ENCODE measurements at regions not wholly inside any gene's neighbourhood (a gene's known extent, or its start where the extent isn't known, plus 50 kb on each side); places are given as distances from the start of the nearest gene placed in this dataset.

GRCh38 chrX:45760187-45760742, 559.6 kb upstream of the DIPK2B start:
- TF ChIP-seq CTCF (IDR thresholded peaks at IDR 0.05; ENCODE audit: insufficient read depth, low read length, poor library complexity, severe bottlenecking) = no peak
- Histone ChIP-seq H3K27me3 (ENCODE audit: control insufficient read depth, insufficient read depth, low read length) (no peaks in the 10 kb centered on the region), H3K4me3 (ENCODE audit: low read depth, low read length) (no peak overlapping the region), H3K36me3 (ENCODE audit: control insufficient read depth, insufficient read depth, low read length) (no peaks in the 10 kb centered on the region)
- no peak for DNase-seq (ENCODE audit: low read depth)

GRCh38 chrX:45758738-45759397, 558.2 kb upstream of the DIPK2B start:
- TF ChIP-seq CTCF (IDR thresholded peaks at IDR 0.05; ENCODE audit: insufficient read depth, low read length, poor library complexity, severe bottlenecking) = no peak
- no peak overlapping the region for H3K4me3 ChIP-seq (ENCODE audit: low read depth, low read length)
- no peaks in the 10 kb centered on the region for H3K36me3 ChIP-seq (ENCODE audit: control insufficient read depth, insufficient read depth, low read length)
- no peaks in the 10 kb centered on the region for H3K27me3 ChIP-seq (ENCODE audit: control insufficient read depth, insufficient read depth, low read length)
- no peak for DNase-seq (ENCODE audit: low read depth)

DNA sequence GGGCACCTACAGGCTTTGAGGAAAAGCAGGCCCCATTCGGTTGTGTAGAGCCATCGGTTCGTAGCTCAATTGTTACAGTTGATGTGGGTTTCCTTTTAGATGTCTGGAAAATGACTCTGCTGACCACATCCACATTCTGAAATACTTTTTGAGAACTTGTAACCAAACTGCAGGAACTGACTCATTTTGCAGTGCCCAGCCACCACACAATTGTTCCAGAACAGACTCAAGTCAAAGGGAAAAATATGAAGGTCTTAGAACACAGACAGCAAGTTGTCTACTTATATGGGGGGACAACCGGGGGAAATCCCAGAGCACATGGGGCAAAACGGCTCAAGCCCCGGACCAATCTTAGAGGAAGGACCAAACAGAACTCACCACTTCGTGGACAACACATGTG, 557.6 kb upstream of the DIPK2B start:
- H3K36me3 ChIP-seq (ENCODE audit: control insufficient read depth, insufficient read depth, low read length) = no peaks in the 10 kb centered on the region
- DNase-seq (ENCODE audit: low read depth) = peak; percentile 82

DNA sequence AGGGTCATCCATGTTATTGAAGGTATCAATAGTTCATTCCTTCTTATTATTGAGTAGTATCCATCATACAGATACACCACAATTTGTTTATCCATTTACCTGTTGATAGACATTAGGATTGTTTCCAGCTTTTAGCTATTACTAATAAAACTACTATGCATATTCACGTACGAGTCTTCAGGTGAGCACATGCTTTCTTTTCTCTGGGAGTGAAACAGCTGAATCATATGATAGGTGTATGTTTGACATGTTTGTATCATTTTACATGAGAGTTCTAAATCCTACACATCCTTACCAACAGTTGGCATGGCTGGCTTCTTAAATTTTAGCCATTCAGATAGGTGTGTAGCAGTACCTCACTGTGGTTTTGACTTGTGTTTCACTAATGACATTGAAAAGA, 556.6 kb upstream of the DIPK2B start:
- Histone ChIP-seq H3K4me3 (ENCODE audit: low read depth, low read length) (no peak overlapping the region), H3K27me3 (ENCODE audit: control insufficient read depth, insufficient read depth, low read length) (no peaks in the 10 kb centered on the region), H3K36me3 (ENCODE audit: control insufficient read depth, insufficient read depth, low read length) (no peaks in the 10 kb centered on the region)
- no peak for TF ChIP-seq CTCF (IDR thresholded peaks at IDR 0.05; ENCODE audit: insufficient read depth, low read length, poor library complexity, severe bottlenecking)
- DNase-seq (ENCODE audit: low read depth) = no peak

More for the DNA sequence above, 557.6 kb upstream of the DIPK2B start:
- Histone ChIP-seq H3K27me3 (ENCODE audit: control insufficient read depth, insufficient read depth, low read length) (no peaks in the 10 kb centered on the region), H3K4me3 (ENCODE audit: low read depth, low read length) (no peak overlapping the region)
- no peak for TF ChIP-seq CTCF (IDR thresholded peaks at IDR 0.05; ENCODE audit: insufficient read depth, low read length, poor library complexity, severe bottlenecking)

- DNase-seq (ENCODE audit: low read depth) = peak; percentile 50
- H3K4me3 ChIP-seq (ENCODE audit: low read depth, low read length) = no peak overlapping the region
- H3K27me3 ChIP-seq (ENCODE audit: control insufficient read depth, insufficient read depth, low read length) = no peaks in the 10 kb centered on the region
- no peaks in the 10 kb centered on the region for H3K36me3 ChIP-seq (ENCODE audit: control insufficient read depth, insufficient read depth, low read length)
- no peak for TF ChIP-seq CTCF (IDR thresholded peaks at IDR 0.05; ENCODE audit: insufficient read depth, low read length, poor library complexity, severe bottlenecking)
These were observed 555.9 kb upstream of the DIPK2B start for GRCh38 chrX:45756557-45756956.

DNA sequence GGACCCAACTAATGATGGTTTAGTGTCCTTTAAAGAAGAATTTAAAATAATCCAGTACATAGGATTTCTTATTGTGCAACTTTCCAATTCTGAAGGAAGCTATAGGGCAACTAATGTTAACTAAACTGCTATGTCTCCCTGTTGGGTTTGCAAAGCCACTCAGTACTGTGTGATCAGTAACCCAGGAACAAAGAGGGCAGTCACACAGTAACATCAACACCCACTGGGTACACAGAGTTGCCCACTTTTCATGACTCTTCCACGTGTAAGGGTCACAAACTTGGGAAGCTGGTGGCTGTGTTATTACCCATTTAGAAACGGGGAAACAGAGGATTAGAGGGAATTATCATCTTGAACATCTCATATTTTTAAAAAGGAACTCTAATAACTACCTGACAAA, 555.0 kb upstream of the DIPK2B start:
- Histone ChIP-seq H3K36me3 (ENCODE audit: control insufficient read depth, insufficient read depth, low read length) (no peaks in the 10 kb centered on the region), H3K4me3 (ENCODE audit: low read depth, low read length) (no peak overlapping the region)
- TF ChIP-seq CTCF (IDR thresholded peaks at IDR 0.05; ENCODE audit: insufficient read depth, low read length, poor library complexity, severe bottlenecking) = no peak

More for the DNA sequence above, 555.0 kb upstream of the DIPK2B start:
- H3K27me3 ChIP-seq (ENCODE audit: control insufficient read depth, insufficient read depth, low read length) = no peaks in the 10 kb centered on the region
- DNase-seq (ENCODE audit: low read depth) = no peak

Data from kidney epithelial cell (primary cell).